B cell (primary cell): ENCODE measurements at regions not wholly inside any gene's neighbourhood (a gene's known extent, or its start where the extent isn't known, plus 50 kb on each side); places are given as distances from the start of the nearest gene placed in this dataset.

Experiments
- ATAC-seq: fragments of 200-7000 bp; cut with Tn5 transposase; one replicate; pipeline ENCODE4 v1.10.0; 2021; ENCODE audit warnings: low read depth, mild to moderate bottlenecking, moderate number of reproducible peaks, moderate library complexity
- CTCF ChIA-PET: fragments of 350-600 bp; sonication (Branson Sonifier 250); formaldehyde crosslinking; loops from one replicate; lab custom pipeline; 2021; ENCODE audit warnings: antibody characterized with exemption, inconsistent platforms; lab: Charles Lee
- POLR2A ChIA-PET: fragments of 350-600 bp; sonication (Branson Sonifier 250); formaldehyde crosslinking; loops from one replicate; lab custom pipeline; 2021; ENCODE audit warnings: antibody characterized with exemption; lab: Charles Lee
- DNase-seq: peaks from one replicate; pipeline ENCODE4 v3.0.0; 2013
- H2AFZ ChIP-seq: 2 replicates; pipeline ENCODE4 v1.6.1; 2012; ENCODE audit warnings: mild to moderate bottlenecking, low read depth, low read length; ENCODE audit not compliant: insufficient read depth, poor library complexity, severe bottlenecking
- H3K27ac ChIP-seq, 2 donors: 1 replicate in 1 of 2; 2 replicates in 1 of 2; pipeline ENCODE4 v1.5.1; 2012 to 2013; ENCODE audit warnings: low read length in 2 of 2, mild to moderate bottlenecking in 2 of 2, moderate library complexity in 1 of 2
- H3K27me3 ChIP-seq, 4 experiments: fragments of 200-600 bp in 1 of 4; sonication (generic) in 1 of 4; replicated peaks in 1 of 4; 1 replicate in 2 of 4; 2 replicates in 2 of 4; pipeline versions ENCODE4 v1.6.1 to v1.7.0; 2013 to 2016; ENCODE audit warnings: low read length in 3 of 4, mild to moderate bottlenecking in 2 of 4, mixed read lengths in 1 of 4, moderate library complexity in 1 of 4; ENCODE audit not compliant: insufficient read depth in 4 of 4, control insufficient read depth in 3 of 4; ENCODE audit errors: control extremely low read depth in 1 of 4
- H3K36me3 ChIP-seq, 2 experiments: replicated peaks in 1 of 2; 1 replicate in 1 of 2; 2 replicates in 1 of 2; pipeline versions ENCODE4 v1.6.1 to v1.7.1; 2013; ENCODE audit warnings: low read length in 1 of 2; ENCODE audit not compliant: insufficient read depth in 2 of 2, control insufficient read depth in 1 of 2; ENCODE audit errors: control extremely low read depth in 1 of 2, extremely low read depth in 1 of 2
- H3K4me1 ChIP-seq, 2 donors: fragments of 200-600 bp in 1 of 2; sonication (generic) in 1 of 2; 1 replicate in 1 of 2; 2 replicates in 1 of 2; pipeline versions ENCODE4 v1.5.1 to v1.6.1; 2013 to 2017; ENCODE audit warnings: low read length in 2 of 2; ENCODE audit not compliant: control insufficient read depth in 2 of 2, insufficient read depth in 2 of 2
- H3K4me2 ChIP-seq: replicated peaks from 2 replicates; pipeline ENCODE3; 2012; ENCODE audit warnings: mild to moderate bottlenecking, low read depth, low read length; ENCODE audit not compliant: poor library complexity, severe bottlenecking
- H3K4me3 ChIP-seq, 5 experiments: fragments of 200-600 bp in 1 of 5; sonication (generic) in 1 of 5; 1 replicate in 3 of 5; 2 replicates in 2 of 5; pipeline versions ENCODE4 v1.5.1 to v1.7.0; 2011 to 2016; ENCODE audit warnings: low read length in 4 of 5, mild to moderate bottlenecking in 4 of 5, low read depth in 2 of 5, control low read depth in 1 of 5, moderate library complexity in 1 of 5; ENCODE audit not compliant: insufficient read depth in 1 of 5; ENCODE audit errors: control extremely low read depth in 1 of 5, extremely low read depth in 1 of 5
- H3K79me2 ChIP-seq: fragments of 200-600 bp; sonication (generic); one replicate; pipeline ENCODE4 v1.6.0; 2016; ENCODE audit warnings: low read length; ENCODE audit not compliant: control insufficient read depth, insufficient read depth
- H3K9ac ChIP-seq: fragments of 200-600 bp; sonication (generic); 2 replicates; pipeline ENCODE4 v1.6.1; 2017; ENCODE audit warnings: mild to moderate bottlenecking, low read length, moderate library complexity
- H3K9me3 ChIP-seq, 3 donors: one replicate each; pipeline versions ENCODE4 v1.6.1 to v1.7.1; 2013; ENCODE audit warnings: low read length in 2 of 3; ENCODE audit not compliant: control insufficient read depth in 2 of 3, insufficient read depth in 1 of 3; ENCODE audit errors: control extremely low read depth in 1 of 3
- H4K20me1 ChIP-seq: 2 replicates; pipeline ENCODE4 v1.6.0; 2012; ENCODE audit warnings: mild to moderate bottlenecking, low read length; ENCODE audit not compliant: insufficient read depth, control insufficient read depth, poor library complexity, severe bottlenecking
- H3K27ac Mint-ChIP-seq: one replicate; pipeline ENCODE4 v1.8.0; 2021; ENCODE audit warnings: mixed read lengths
- H3K27me3 Mint-ChIP-seq: one replicate; pipeline ENCODE4 v1.8.0; 2021; ENCODE audit warnings: mixed read lengths
- H3K4me1 Mint-ChIP-seq: one replicate; pipeline ENCODE4 v1.8.0; 2021; ENCODE audit warnings: mixed read lengths
- H3K4me3 Mint-ChIP-seq: one replicate; pipeline ENCODE4 v1.8.0; 2021; ENCODE audit warnings: mixed read lengths
- H3K9me3 Mint-ChIP-seq: one replicate; pipeline ENCODE4 v1.8.0; 2022; ENCODE audit warnings: mixed read lengths; ENCODE audit not compliant: insufficient read depth
- EZH2 ChIP-seq: IDR thresholded peaks from 2 replicates; pipeline ENCODE4 v1.6.1; 2012; ENCODE audit warnings: borderline replicate concordance, low read depth, mild to moderate bottlenecking, moderate library complexity, low read length; ENCODE audit not compliant: insufficient read depth, poor library complexity, severe bottlenecking
- WGBS: methylation state at CpG from one replicate; pipeline ENCODE4 v1.1.5; 2013; ENCODE audit warnings: missing lambda C conversion rate; ENCODE audit not compliant: insufficient coverage; 5-methylcytosine and 5-hydroxymethylcytosine counted together
- intact Hi-C: fragments of 100-400 bp; cut with micrococcal nuclease; formaldehyde crosslinking; loops from one replicate; pipeline ENCODE4 v1.10.0; 2022
- TF ChIP-seq, protein P1 (sequence below): fragments of 200-600 bp; IDR thresholded peaks from one replicate; pipeline ENCODE4 v1.8.0; 2022; ENCODE audit warnings: antibody characterized with exemption, mild to moderate bottlenecking

DNA sequence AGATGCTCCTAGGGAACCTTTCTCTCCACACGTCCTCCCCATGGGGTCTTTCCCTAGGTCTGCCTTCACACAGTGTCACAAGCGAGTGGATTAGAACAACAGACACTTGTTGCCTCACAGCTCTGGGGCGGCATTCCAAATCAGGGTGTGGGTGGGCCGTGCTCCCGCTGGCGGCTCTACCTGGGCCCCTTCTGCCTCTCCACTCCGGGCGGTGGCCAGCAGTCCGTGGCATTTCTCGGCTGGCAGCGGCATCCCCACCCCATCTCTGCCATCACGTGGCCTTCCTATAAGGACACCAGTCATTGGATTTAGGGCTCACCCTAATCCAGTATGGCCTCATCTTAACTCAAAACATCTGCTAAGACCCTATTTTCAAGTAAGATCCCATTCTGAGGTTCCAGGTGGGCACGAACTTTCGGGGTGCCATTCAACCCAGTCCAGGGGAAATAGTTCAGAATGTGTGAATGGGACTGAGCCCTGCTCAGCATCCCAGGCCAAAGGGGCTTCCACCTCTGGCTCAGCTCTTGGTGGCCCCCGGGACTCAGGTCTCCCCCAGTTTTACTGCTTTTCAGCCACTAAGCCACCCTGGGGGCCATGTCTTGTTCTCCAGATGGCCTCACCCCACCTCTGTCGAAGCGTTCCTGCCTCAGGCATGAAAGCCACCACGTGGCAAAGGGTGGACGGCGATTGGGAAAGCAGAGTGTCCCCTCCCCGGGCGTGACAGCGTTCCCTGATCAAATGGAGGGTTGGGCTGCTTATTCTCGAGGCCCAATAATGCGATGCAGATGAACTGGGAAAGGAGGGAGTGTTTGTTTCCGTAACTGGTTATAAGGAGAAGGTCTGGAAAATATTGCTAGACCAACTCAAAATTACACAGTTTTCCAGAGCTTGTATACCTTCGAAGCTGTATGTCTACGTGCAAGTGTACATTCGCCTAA lies 350.0 kb downstream of the GLRX3 start:
- H3K4me2 ChIP-seq, result no peak overlapping the region

DNA sequence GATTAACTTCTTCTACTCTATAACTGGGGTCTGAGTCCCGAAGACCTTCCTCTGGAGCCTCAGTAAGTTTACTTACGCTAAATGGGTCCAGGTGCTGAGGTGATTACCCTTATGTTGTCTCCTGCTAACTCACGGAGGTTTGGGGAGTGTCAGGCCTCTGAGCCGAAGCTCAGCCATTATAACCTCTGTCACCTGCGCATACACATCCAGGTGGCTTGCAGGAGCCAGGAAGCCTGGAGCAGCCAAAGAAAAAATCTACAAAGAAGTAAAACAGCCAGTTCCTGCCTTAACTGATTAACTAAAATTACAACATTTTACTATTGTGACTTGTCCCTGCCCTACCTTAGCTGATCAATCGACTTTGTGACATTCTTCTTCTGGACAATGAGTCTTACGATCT lies 350.7 kb downstream of the GLRX3 start:
- no peak overlapping the region for H3K4me2 ChIP-seq
- no peak overlapping the region for H3K27ac ChIP-seq
- POLR2A ChIA-PET, result no interaction called here
- TF ChIP-seq, protein P1, sequence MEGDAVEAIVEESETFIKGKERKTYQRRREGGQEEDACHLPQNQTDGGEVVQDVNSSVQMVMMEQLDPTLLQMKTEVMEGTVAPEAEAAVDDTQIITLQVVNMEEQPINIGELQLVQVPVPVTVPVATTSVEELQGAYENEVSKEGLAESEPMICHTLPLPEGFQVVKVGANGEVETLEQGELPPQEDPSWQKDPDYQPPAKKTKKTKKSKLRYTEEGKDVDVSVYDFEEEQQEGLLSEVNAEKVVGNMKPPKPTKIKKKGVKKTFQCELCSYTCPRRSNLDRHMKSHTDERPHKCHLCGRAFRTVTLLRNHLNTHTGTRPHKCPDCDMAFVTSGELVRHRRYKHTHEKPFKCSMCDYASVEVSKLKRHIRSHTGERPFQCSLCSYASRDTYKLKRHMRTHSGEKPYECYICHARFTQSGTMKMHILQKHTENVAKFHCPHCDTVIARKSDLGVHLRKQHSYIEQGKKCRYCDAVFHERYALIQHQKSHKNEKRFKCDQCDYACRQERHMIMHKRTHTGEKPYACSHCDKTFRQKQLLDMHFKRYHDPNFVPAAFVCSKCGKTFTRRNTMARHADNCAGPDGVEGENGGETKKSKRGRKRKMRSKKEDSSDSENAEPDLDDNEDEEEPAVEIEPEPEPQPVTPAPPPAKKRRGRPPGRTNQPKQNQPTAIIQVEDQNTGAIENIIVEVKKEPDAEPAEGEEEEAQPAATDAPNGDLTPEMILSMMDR, result no peak
- no peak for TF ChIP-seq EZH2
- H3K79me2 ChIP-seq, result no peaks in the 10 kb centered on the region
- 87% methylated on average over 7 of the region's 7 CpGs for WGBS
- intact Hi-C loops, result no loop called here
- H3K4me3 ChIP-seq, result no peak overlapping the region
- ATAC-seq (no peak), DNase-seq (no peak)
- H3K36me3 ChIP-seq, result no peaks in the 10 kb centered on the region
- no peak overlapping the region for H2AFZ ChIP-seq
- CTCF ChIA-PET, result no interaction called here
- peaks cover 0 to 20% (median 0%) of the 10 kb centered on the region in 3 donors for H3K9me3 ChIP-seq
- no peaks in the 10 kb centered on the region for H3K9me3 Mint-ChIP-seq
- H3K4me3 Mint-ChIP-seq, result no peak overlapping the region
- H3K27me3 Mint-ChIP-seq, result no peaks in the 10 kb centered on the region
- no peak overlapping the region for H3K9ac ChIP-seq
- no peaks in the 10 kb centered on the region for H4K20me1 ChIP-seq
- H3K4me1 Mint-ChIP-seq, result no peaks in the 10 kb centered on the region
- no peaks in the 10 kb centered on the region for H3K4me1 ChIP-seq
- no peak overlapping the region for H3K27ac Mint-ChIP-seq
- no peaks in the 10 kb centered on the region for H3K27me3 ChIP-seq

More for the DNA sequence above, 350.0 kb downstream of the GLRX3 start:
- Histone ChIP-seq H2AFZ (no peak overlapping the region), H3K27ac (no peak overlapping the region), H3K36me3 (no peaks in the 10 kb centered on the region), H3K9me3 (peaks cover 0 to 26% (median 0%) of the 10 kb centered on the region in 3 donors), H3K27me3 (no peaks in the 10 kb centered on the region), H3K9ac (no peak overlapping the region), H3K79me2 (no peaks in the 10 kb centered on the region), H3K4me3 (no peak overlapping the region), H3K4me1 (no peaks in the 10 kb centered on the region), H4K20me1 (no peaks in the 10 kb centered on the region)
- no peaks in the 10 kb centered on the region for H3K27me3 Mint-ChIP-seq
- ChIA-PET CTCF (no interaction called here), POLR2A (no interaction called here)
- no peak overlapping the region for H3K27ac Mint-ChIP-seq
- H3K4me3 Mint-ChIP-seq, result no peak overlapping the region
- ATAC-seq (no peak), DNase-seq (no peak)
- no peak for TF ChIP-seq EZH2
- TF ChIP-seq, protein P1, result no peak
- 89% methylated on average over 23 of the region's 29 CpGs for WGBS
- no peaks in the 10 kb centered on the region for H3K4me1 Mint-ChIP-seq
- no peaks in the 10 kb centered on the region for H3K9me3 Mint-ChIP-seq
- intact Hi-C loops, result no loop called here
